Inflammatory macrophage (primary cell): ENCODE measurements at regions not wholly inside any gene's neighbourhood (a gene's known extent, or its start where the extent isn't known, plus 50 kb on each side); places are given as distances from the start of the nearest gene placed in this dataset.

Source experiments
- DNase-seq, 2 donors: peaks; one replicate each; pipeline ENCODE4 v3.0.0-alpha.2; 2020 to 2022

DNA sequence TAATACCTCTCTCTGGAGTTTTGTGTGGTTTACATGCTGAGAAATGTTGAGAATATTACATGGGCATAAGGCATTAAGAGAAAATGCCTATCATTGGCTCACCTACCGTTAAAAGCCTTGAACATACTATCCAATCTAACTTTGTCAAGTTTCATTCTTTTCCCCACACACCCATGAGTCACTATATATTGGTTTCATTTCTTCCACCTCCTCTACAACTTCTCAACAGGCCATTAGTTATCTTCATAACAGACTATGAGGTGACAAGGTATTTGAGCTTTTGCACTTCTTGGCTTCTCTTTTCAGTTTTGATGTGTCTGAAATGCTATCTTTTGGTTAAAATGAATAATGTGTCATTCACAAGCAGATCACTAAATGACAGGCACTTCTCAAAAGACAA lies 288.0 kb downstream of the KCNN2 start:
- no peak for DNase-seq

- DNase-seq = no peak
Measured at GRCh38 chr5:114648940-114649339, 287.1 kb downstream of the KCNN2 start.

DNA sequence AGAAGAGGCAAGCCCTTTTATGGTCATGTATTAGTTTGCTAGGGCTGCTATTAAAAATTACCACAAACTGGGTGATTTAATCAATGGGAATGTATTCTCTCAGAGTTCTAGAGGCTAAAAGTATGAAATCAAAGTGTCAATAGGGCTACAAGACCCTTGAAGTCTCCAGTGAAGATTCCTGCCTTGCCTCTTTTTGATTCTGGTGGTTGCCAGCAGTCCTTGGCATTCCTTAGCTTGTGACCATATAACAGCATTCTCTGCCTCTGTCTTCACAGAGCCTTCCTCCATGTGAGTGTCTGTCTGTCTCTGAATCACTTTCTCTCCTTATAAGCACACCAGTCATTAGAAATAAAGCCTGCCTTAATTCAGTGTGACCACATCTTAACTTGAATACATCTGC lies 282.7 kb downstream of the KCNN2 start:
- DNase-seq = no peak

GRCh38 chr5:114636271-114636670 lies 274.4 kb downstream of the KCNN2 start:
- DNase-seq = no peak

DNA sequence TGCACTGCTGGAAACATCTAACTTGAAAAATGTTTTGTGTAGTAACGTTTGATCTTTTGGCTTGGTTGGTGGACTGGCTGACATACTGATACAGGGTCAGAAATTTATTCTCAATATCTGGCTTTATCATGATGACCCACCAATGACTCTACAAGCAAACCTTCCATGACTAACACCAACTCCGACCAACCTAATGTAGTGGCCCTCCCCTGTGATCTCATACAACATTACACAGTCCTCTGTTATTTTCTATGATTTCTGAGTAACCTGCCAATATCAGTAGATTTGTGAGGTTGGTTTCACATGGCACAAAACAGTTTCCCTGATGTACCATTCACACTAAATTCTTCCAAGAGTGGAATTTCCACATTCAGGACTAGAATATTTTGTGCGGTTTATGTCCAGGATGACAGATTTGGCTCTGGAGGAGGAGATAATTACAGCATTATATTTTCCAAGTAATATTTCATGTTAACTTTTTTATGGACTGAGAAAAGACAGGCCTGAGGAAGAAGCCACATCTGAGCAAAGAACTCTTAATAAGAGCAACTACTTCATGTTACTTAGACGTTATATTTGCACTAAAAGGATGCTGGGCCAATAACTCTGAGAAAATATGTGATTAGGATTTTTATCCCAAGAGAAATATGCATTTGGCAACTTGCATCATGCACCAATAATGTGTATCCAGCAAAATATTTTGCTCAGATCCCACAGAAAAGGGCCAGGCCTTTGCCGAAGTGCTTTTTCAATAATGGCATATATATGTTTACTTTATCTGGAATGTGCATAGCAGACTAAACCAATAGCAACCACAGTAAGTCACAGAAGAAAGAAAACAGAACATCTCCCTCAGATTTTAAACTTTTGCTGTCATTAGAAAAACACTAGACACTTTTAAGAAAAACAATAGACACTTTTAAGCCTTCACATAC lies 273.4 kb downstream of the KCNN2 start:
- no peak for DNase-seq

GRCh38 chr5:114634517-114634916 lies 272.6 kb downstream of the KCNN2 start:
- no peak for DNase-seq

DNA sequence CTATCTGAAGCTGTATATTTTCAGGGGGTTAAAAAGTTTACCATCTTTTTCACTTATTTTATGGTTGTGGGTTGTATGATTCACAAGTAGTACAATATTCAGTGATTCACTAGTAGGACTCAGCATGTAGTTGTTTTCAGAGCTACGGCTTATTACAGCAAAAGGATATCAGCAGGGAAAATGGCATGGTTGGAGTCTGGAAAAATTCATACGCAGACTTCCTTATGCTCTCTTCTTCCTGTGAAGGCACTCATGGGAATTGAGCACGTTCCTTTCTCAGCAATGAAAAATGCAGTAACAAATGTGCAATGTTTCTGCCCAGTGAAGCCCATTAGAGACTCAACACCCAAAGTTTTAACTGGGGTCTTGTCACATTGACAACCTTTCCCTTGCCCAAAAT lies 250.5 kb downstream of the KCNN2 start:
- no peak for DNase-seq

- no peak for DNase-seq
Measured at GRCh38 chr5:114581136-114581535, 219.3 kb downstream of the KCNN2 start.

DNA sequence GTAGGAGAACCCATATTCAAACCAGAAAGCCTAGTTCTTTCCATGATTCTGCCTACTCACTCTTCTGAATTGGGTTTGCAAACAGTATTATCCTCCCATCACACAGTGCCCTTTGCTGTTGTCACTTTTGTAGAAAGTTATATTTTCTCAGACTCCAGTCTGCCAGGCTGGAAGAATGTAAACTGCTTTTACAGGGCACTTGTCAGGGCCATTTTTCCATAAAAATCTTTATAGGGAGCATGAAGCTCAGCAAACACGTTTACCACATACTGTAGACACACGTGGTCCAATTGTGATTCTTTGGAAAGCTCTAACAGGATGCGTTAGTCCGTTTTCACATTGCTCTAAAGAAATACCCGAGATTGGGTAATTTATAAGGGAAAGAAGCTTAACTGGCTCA lies 204.0 kb downstream of the KCNN2 start:
- DNase-seq = no peak

DNA sequence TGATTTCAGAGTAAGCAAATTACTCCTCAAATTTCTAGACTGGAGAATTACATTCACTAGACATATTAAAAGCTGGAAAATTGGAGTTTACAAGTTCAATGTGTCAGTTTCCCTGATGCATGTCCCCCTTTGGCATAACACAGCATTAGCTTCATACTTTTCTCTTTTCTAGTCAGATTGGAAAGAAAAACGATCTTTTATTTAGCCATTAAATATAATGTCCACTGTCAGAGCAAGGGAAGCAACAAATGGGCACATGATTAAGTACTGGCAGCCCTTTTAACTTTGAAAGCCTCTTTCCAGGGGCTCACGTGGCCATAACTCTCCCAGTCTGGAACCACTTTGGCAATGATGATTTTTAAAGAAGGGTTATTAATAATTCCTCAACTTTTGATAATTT lies 203.3 kb downstream of the KCNN2 start:
- no peak for DNase-seq

DNA sequence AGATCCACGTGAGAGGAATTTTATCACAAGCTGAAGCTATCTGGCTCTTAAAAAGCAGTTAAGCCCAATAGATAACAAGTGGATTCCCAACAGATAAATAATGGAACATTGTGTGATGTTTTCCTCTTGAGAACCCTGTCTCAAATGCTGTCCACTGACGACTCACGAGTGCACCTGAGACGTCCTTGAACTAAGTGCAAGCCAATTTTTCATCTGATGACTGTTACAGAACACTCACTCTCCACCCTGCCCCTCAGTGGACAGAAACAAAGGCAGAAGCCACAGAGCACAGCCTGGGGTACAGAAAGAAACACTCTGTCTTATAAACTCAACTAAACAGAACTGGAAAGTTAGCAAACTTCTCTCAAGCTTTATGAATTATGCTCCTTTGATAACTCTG lies 199.5 kb downstream of the KCNN2 start:
- no peak for DNase-seq
